ENCODE measurements at regions not wholly inside any gene's neighbourhood (a gene's known extent, or its start where the extent isn't known, plus 50 kb on each side); places are given as distances from the start of the nearest gene placed in this dataset.

DNA sequence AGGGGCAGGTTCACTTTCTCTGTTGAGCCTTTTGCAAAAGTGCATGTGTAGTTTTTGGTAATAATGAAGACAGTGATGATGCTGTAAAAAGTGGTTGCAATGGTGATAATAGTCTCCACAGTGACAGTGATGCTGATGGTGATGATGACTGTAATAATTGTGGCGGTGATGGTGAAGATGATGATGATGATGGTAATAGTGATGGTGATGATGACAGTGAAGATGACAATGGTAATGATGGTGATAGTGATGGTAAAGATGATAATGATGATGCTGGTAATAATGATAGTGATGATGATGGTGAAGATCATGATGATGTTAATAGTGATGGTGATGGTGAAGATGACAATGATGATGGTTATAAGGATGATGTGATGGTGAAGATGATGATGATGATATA is 67.7 kb upstream of the LRFN2 start:
- TF ChIP-seq, protein P1, sequence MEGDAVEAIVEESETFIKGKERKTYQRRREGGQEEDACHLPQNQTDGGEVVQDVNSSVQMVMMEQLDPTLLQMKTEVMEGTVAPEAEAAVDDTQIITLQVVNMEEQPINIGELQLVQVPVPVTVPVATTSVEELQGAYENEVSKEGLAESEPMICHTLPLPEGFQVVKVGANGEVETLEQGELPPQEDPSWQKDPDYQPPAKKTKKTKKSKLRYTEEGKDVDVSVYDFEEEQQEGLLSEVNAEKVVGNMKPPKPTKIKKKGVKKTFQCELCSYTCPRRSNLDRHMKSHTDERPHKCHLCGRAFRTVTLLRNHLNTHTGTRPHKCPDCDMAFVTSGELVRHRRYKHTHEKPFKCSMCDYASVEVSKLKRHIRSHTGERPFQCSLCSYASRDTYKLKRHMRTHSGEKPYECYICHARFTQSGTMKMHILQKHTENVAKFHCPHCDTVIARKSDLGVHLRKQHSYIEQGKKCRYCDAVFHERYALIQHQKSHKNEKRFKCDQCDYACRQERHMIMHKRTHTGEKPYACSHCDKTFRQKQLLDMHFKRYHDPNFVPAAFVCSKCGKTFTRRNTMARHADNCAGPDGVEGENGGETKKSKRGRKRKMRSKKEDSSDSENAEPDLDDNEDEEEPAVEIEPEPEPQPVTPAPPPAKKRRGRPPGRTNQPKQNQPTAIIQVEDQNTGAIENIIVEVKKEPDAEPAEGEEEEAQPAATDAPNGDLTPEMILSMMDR (IDR thresholded peaks at IDR 0.05) = no peak

DNA sequence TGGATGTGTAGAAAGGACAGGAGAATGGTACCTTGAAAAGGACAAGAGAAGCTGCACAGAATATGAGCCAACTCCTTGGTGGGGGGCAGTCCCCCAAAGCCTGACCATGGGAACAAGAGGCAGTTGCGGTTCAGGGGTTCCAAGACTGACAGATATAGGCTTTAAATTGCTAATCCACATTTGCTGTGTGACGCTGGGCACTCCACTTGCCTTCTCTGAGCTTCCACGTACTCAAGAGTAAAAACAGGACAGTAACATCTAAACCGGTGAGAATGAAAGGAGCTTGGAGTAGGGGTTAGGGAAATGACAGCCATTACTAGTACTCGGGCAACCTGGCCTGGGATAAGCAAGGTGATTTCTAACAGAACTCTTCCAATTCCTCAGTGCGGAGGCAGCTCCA is 57.9 kb upstream of the LRFN2 start:
- TF ChIP-seq, protein P1 (IDR thresholded peaks at IDR 0.05) = no peak

DNA sequence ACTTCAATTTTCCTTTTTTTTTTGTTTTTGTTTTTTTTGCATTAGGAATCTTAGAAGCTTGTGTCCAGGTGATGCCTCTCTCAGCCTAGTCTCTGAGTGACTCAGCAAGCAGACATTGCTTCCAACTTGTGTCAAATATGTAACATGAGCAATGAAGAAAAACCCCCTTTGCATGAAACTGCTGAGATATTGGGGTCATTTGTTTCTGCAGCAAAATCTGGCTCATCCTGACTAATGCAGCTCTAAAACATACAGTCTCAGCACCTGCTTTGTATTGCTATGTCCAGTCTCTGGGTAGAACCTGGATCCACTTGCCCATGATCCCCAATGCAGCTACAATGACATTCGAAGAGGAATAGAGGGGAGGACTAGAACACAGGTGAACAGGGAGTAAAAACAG is 55.7 kb upstream of the LRFN2 start:
- TF ChIP-seq, protein P1 (IDR thresholded peaks at IDR 0.05) = no peak

DNA sequence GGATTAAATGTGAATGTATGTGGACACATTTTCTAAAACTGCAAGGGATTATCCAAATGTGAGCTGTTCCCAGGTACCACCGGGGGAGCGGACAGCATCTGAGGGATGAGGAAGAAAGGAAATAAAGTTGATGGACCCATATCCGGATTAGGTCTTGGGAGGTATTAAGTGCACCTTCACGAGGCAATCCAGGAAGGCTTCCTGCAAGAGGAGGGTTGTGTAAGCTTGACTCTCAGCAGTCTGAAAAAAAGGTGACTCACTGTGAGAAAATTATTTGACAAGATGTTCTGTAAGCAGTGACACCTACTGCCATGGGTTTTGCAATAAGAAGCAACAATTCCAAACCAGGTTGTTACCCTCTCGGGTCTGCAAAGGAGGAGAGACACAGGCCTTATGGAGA is 55.0 kb upstream of the LRFN2 start:
- TF ChIP-seq, protein P1 (IDR thresholded peaks at IDR 0.05) = no peak

DNA sequence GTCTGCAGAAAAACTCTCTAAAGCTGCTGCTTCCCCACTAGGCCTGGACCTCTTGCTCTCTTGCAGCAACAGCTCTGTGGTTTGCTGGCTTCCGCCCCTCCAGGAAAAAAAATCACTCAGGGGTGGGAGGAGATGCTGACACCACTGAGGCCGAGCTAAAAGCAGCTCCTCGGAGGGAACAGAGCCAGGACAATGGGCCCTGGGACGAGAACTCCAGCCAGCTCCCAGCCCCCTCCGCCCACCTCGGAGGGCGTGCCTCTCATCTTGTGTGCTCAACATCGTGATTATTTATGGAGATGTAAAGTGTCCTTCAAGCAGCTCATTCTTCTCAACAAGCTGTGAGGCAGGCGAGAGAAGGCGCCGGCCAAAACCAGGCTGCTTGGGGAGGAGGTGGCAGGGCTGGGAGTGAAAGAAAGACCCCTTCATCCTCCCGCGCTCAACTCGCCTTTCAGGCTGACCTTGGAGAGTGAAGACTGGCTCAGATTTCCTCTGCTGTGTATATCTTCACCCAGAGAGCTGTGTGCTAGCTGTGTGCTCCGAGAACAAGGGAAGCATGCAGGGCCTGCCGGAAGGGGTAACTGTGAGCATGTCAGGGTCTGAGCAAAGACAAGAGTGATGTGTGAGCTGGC is 53.5 kb upstream of the LRFN2 start:
- TF ChIP-seq, protein P1 (IDR thresholded peaks at IDR 0.05) = no peak
